HepG2 (cell line): ENCODE measurements at regions not wholly inside any gene's neighbourhood (a gene's known extent, or its start where the extent isn't known, plus 50 kb on each side); places are given as distances from the start of the nearest gene placed in this dataset.

Experiments used
- ATAC-seq: fragments of 200-7000 bp; cut with Tn5 transposase; 3 replicates; pipeline ENCODE4 v1.9.1; 2020; ENCODE audit warnings: mild to moderate bottlenecking, moderate library complexity
- BruUV-seq: library from RNA; stranded (reverse); fragments of 400-500 nt; replicated peaks from 2 replicates; lab custom pipeline; 2021; lab: Mats Ljungman, UMichigan
- CTCF ChIA-PET: fragments of 300-600 bp; formaldehyde crosslinking; extraction: SDS; loops from one replicate; lab custom pipeline; 2021; ENCODE audit warnings: low total read pairs, inconsistent platforms, low intra/inter-chr PET ratio; lab: Yijun Ruan, JAX
- POLR2A ChIA-PET: fragments of 350-600 bp; sonication (Branson Sonifier 250); formaldehyde crosslinking; loops from one replicate; lab custom pipeline; 2020; ENCODE audit warnings: antibody characterized with exemption, inconsistent platforms; lab: Yijun Ruan, JAX
- DNase-seq: peaks from one replicate; pipeline ENCODE4 v3.0.0-alpha.2; 2015; ENCODE audit warnings: low spot score
- FAIRE-seq: peaks from 3 replicates; lab custom pipeline; 2011; peaks lifted over from hg19 to GRCh38; lab: Jason Lieb, UNC
- H2AFZ ChIP-seq: one replicate; pipeline ENCODE4 v1.6.1; 2011; ENCODE audit warnings: low read length, inconsistent platforms
- H3K27ac ChIP-seq: fragments of 300-600 bp; 3 replicates; pipeline ENCODE4 v1.8.0; 2011; ENCODE audit warnings: mixed run types, mild to moderate bottlenecking, mixed read lengths, low read length, inconsistent platforms; ENCODE audit not compliant: insufficient read depth; ENCODE audit errors: extremely low read length
- H3K27me3 ChIP-seq, 2 experiments: fragments of 200-600 bp in 1 of 2; 2 replicates in 1 of 2; 3 replicates in 1 of 2; pipeline versions ENCODE4 v1.6.0 to v1.8.0; 2011; ENCODE audit warnings: low read length in 2 of 2, mild to moderate bottlenecking in 2 of 2, moderate library complexity in 2 of 2, inconsistent platforms in 1 of 2; ENCODE audit not compliant: insufficient read depth in 2 of 2, control insufficient read depth in 1 of 2
- H3K36me3 ChIP-seq, 2 experiments: fragments of 200-600 bp in 1 of 2; replicated peaks in 1 of 2; 2 replicates in 1 of 2; 3 replicates in 1 of 2; pipeline versions ENCODE4 v1.5.1 to v1.8.0; 2011; ENCODE audit warnings: low read length in 2 of 2, inconsistent platforms in 1 of 2; ENCODE audit not compliant: insufficient read depth in 2 of 2, control insufficient read depth in 1 of 2
- H3K4me1 ChIP-seq: 2 replicates; pipeline ENCODE4 v1.5.1; 2012; ENCODE audit warnings: low read length, inconsistent platforms; ENCODE audit not compliant: insufficient read depth
- H3K4me2 ChIP-seq: 2 replicates; pipeline ENCODE4 v1.6.0; 2011; ENCODE audit warnings: low read depth, low read length, inconsistent platforms
- H3K4me3 ChIP-seq, 3 experiments: fragments of 200-600 bp in 1 of 3; sonication (generic), shearing (Covaris generic) in 1 of 3; replicated peaks in 1 of 3; 2 replicates each; pipeline ENCODE4 v1.5.1; 2011 to 2016; ENCODE audit warnings: low read length in 3 of 3, inconsistent platforms in 2 of 3, low read depth in 2 of 3, mild to moderate bottlenecking in 2 of 3, control low read depth in 1 of 3, mixed read lengths in 1 of 3; ENCODE audit not compliant: insufficient read depth in 1 of 3
- H3K79me2 ChIP-seq: one replicate; pipeline ENCODE4 v1.6.1; 2011; ENCODE audit warnings: low read length, inconsistent platforms; ENCODE audit not compliant: insufficient read depth
- H3K9ac ChIP-seq: 2 replicates; pipeline ENCODE4 v1.6.0; 2011; ENCODE audit warnings: mild to moderate bottlenecking, low read depth, low read length, inconsistent platforms; ENCODE audit not compliant: insufficient read depth
- H3K9me3 ChIP-seq: 2 replicates; pipeline ENCODE4 v1.5.1; 2012; ENCODE audit warnings: mild to moderate bottlenecking, low read length
- H4K20me1 ChIP-seq: 2 replicates; pipeline ENCODE4 v1.6.0; 2011; ENCODE audit warnings: inconsistent platforms, mild to moderate bottlenecking, low read length, moderate library complexity; ENCODE audit not compliant: insufficient read depth
- BCLAF1 ChIP-seq: fragments of 450-650 bp; IDR thresholded peaks from 2 replicates; pipeline ENCODE4 v1.6.1; 2017; ENCODE audit warnings: mild to moderate bottlenecking
- CBFB ChIP-seq: sonication (generic); formaldehyde crosslinking; IDR thresholded peaks from 2 replicates; pipeline ENCODE4 v1.4.0; 2020; ENCODE audit warnings: missing genetic modification reagents
- IRF1 ChIP-seq: sonication (generic); formaldehyde crosslinking; IDR thresholded peaks from 2 replicates; pipeline ENCODE4 v1.4.0; 2020; ENCODE audit warnings: low read depth, mild to moderate bottlenecking, missing genetic modification reagents
- JUN ChIP-seq: sonication (generic); formaldehyde crosslinking; IDR thresholded peaks from 2 replicates; pipeline ENCODE4 v1.4.0; 2020; ENCODE audit warnings: mild to moderate bottlenecking, missing genetic modification reagents
- LCORL ChIP-seq, 2 experiments: fragments of 450-650 bp in 1 of 2; sonication (generic) in 1 of 2; formaldehyde crosslinking in 1 of 2; IDR thresholded peaks; 2 replicates each; pipeline versions ENCODE4 v1.5.0 to v1.6.1; 2017 to 2020; ENCODE audit warnings: antibody characterized with exemption in 1 of 2, missing genetic modification reagents in 1 of 2
- NFRKB ChIP-seq: fragments of 450-650 bp; IDR thresholded peaks from 2 replicates; pipeline ENCODE4 v1.6.1; 2017
- POGK ChIP-seq: sonication (generic); formaldehyde crosslinking; conservative IDR thresholded peaks from 2 replicates; pipeline ENCODE4 v1.8.0; 2022; ENCODE audit warnings: mild to moderate bottlenecking, moderate library complexity, missing genetic modification reagents
- RXRA ChIP-seq: sonication (generic); formaldehyde crosslinking; IDR thresholded peaks from 2 replicates; pipeline ENCODE4 v1.5.1; 2020; ENCODE audit warnings: missing genetic modification reagents
- SATB2 ChIP-seq: sonication (generic); formaldehyde crosslinking; IDR thresholded peaks from 2 replicates; pipeline ENCODE4 v1.5.0; 2020; ENCODE audit warnings: missing genetic modification reagents
- SOX13 ChIP-seq, 3 experiments: fragments of 450-650 bp in 1 of 3; sonication (generic) in 1 of 3; formaldehyde crosslinking in 1 of 3; IDR thresholded peaks in 2 of 3; conservative IDR thresholded peaks in 1 of 3; 2 replicates each; pipeline versions ENCODE4 v1.5.0 to v1.6.1; 2016 to 2020; ENCODE audit warnings: antibody characterized with exemption in 1 of 3, mild to moderate bottlenecking in 1 of 3, missing compliant biosample characterization in 1 of 3, missing genetic modification reagents in 1 of 3, moderate library complexity in 1 of 3
- ZKSCAN5 ChIP-seq: sonication (generic); formaldehyde crosslinking; IDR thresholded peaks from 2 replicates; pipeline ENCODE4 v1.5.1; 2020; ENCODE audit warnings: mild to moderate bottlenecking, missing genetic modification reagents
- ZNF101 ChIP-seq: sonication (generic); formaldehyde crosslinking; IDR thresholded peaks from 2 replicates; pipeline ENCODE4 v1.4.0; 2020; ENCODE audit warnings: mild to moderate bottlenecking, low read depth, missing genetic modification reagents, borderline replicate concordance
- ZNF263 ChIP-seq: sonication (generic); formaldehyde crosslinking; IDR thresholded peaks from 2 replicates; pipeline ENCODE4 v1.4.0; 2020; ENCODE audit warnings: missing genetic modification reagents
- ZNF576 ChIP-seq: sonication (generic); formaldehyde crosslinking; IDR thresholded peaks from 2 replicates; pipeline ENCODE4 v1.4.0; 2020; ENCODE audit warnings: mild to moderate bottlenecking, missing genetic modification reagents
- ZNF740 ChIP-seq: sonication (generic); formaldehyde crosslinking; IDR thresholded peaks from 2 replicates; pipeline ENCODE4 v1.4.0; 2020; ENCODE audit warnings: missing genetic modification reagents
- ZNF776 ChIP-seq: sonication (generic); formaldehyde crosslinking; IDR thresholded peaks from 2 replicates; pipeline ENCODE4 v1.4.0; 2020; ENCODE audit warnings: mild to moderate bottlenecking, missing genetic modification reagents
- ZSCAN30 ChIP-seq: sonication (generic); formaldehyde crosslinking; IDR thresholded peaks from 2 replicates; pipeline ENCODE4 v1.5.0; 2020; ENCODE audit warnings: mild to moderate bottlenecking, missing genetic modification reagents
- WGBS: methylation state at CpG from one replicate; pipeline ENCODE4 v1.1.6; 2017; ENCODE audit warnings: low lambda C conversion rate; 5-methylcytosine and 5-hydroxymethylcytosine counted together
- in situ Hi-C: cut with HindIII; loops from 2 replicates; pipeline ENCODE4 v1.10.0; 2017; ENCODE audit warnings: low pct_unique_long_range_greater_than_20kb; ENCODE audit not compliant: extremely low pct_ligation_motif_present
- intact Hi-C: fragments of 100-400 bp; cut with micrococcal nuclease; formaldehyde crosslinking; loops from one replicate; pipeline ENCODE4 v1.10.0; 2022; ENCODE audit not compliant: unreplicated experiment
- TF ChIP-seq, protein P1 (sequence below): sonication (generic); formaldehyde crosslinking; IDR thresholded peaks from 2 replicates; pipeline ENCODE4 v1.4.0; 2020; ENCODE audit warnings: mild to moderate bottlenecking, missing genetic modification reagents

DNA sequence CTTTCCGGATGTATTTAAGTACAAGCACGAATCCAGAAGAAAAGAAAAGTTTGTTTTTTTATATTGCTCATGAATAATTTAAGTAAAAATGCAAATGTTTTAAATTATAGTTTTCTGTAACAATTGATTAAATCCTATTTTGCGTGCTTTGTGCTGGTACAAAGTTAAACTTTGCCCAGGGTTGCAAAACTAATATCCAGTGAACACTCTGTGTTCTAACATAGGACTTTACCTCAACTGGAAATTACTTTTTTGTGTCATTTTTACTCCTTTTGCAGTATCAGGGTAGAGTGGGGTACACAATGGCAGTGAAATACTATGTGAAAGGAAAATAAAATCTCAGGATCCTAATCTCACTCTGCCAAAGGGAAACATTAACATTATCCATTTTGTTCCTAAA, 801.4 kb upstream of the MBL2 start:
- Histone ChIP-seq H3K4me1 (no peaks in the 10 kb centered on the region), H3K27ac (no peak overlapping the region), H3K4me2 (no peak overlapping the region), H3K4me3 (no peak overlapping the region), H3K27me3 (no peaks in the 10 kb centered on the region), H3K36me3 (no peaks in the 10 kb centered on the region), H4K20me1 (no peaks in the 10 kb centered on the region), H3K9me3 (no peaks in the 10 kb centered on the region), H3K9ac (no peak overlapping the region), H3K79me2 (no peaks in the 10 kb centered on the region), H2AFZ (no peak overlapping the region)
- TF ChIP-seq CBFB (CRISPR knock-in tag) (no peak), ZNF576 (no peak), BCLAF1 (no peak), RXRA (CRISPR knock-in tag) (no peak), ZNF740 (CRISPR knock-in tag) (no peak), POGK (CRISPR knock-in tag) (no peak), ZNF776 (CRISPR knock-in tag) (no peak), IRF1 (CRISPR knock-in tag) (no peak), ZNF101 (CRISPR knock-in tag) (no peak), NFRKB (no peak), ZNF263 (CRISPR knock-in tag) (no peak), LCORL (IDR thresholded peaks at IDR 0.05) (no peak), LCORL (CRISPR knock-in tag; IDR thresholded peaks at IDR 0.05) (no peak), SOX13 (IDR thresholded peaks at IDR 0.05) (no peak), SOX13 (CRISPR knock-in tag; conservative IDR thresholded peaks at IDR 0.05 in 1 of 2, IDR thresholded peaks at IDR 0.05 in 1 of 2) (no peak), ZKSCAN5 (CRISPR knock-in tag) (no peak), ZSCAN30 (CRISPR knock-in tag) (no peak), JUN (CRISPR knock-in tag) (no peak), SATB2 (CRISPR knock-in tag) (no peak)
- TF ChIP-seq, protein P1, sequence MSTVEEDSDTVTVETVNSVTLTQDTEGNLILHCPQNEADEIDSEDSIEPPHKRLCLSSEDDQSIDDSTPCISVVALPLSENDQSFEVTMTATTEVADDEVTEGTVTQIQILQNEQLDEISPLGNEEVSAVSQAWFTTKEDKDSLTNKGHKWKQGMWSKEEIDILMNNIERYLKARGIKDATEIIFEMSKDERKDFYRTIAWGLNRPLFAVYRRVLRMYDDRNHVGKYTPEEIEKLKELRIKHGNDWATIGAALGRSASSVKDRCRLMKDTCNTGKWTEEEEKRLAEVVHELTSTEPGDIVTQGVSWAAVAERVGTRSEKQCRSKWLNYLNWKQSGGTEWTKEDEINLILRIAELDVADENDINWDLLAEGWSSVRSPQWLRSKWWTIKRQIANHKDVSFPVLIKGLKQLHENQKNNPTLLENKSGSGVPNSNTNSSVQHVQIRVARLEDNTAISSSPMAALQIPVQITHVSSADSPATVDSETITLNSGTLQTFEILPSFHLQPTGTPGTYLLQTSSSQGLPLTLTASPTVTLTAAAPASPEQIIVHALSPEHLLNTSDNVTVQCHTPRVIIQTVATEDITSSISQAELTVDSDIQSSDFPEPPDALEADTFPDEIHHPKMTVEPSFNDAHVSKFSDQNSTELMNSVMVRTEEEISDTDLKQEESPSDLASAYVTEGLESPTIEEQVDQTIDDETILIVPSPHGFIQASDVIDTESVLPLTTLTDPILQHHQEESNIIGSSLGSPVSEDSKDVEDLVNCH (CRISPR knock-in tag), result no peak
- no peak for ATAC-seq
- ChIA-PET CTCF (no interaction called here), POLR2A (no interaction called here)
- in situ Hi-C loops, result no loop called here
- no peak for DNase-seq
- FAIRE-seq, result no peak
- intact Hi-C loops, result no loop called here
- 31% methylated on average over 3 of the region's 3 CpGs for WGBS
- no TSS peak for BruUV-seq
